OCI-LY1 (cell line): ENCODE measurements at regions not wholly inside any gene's neighbourhood (a gene's known extent, or its start where the extent isn't known, plus 50 kb on each side); places are given as distances from the start of the nearest gene placed in this dataset.
"Not testable (repeated sequence)": the region's sequence is repeated elsewhere in the genome, so short reads cannot be mapped to it uniquely, and the experiment has no call there.

Source experiments
- EZH2 ChIP-seq: fragments of 200-600 bp; sonication (generic), shearing (Covaris generic); IDR thresholded peaks from 2 replicates; pipeline ENCODE4 v1.8.0; 2017; ENCODE audit warnings: borderline replicate concordance, mixed run types, mild to moderate bottlenecking, antibody characterized with exemption, low read length, moderate library complexity, mixed read lengths
- TF ChIP-seq, protein P1 (sequence below): fragments of 200-600 bp; sonication (generic), shearing (Covaris generic); IDR thresholded peaks from 2 replicates; pipeline ENCODE4 v1.5.1; 2017; ENCODE audit warnings: mild to moderate bottlenecking, antibody characterized with exemption, low read length, moderate library complexity, mixed read lengths

GRCh38 chrY:16638743-16639142, 1241.3 kb downstream of the CDY2B start:
- TF ChIP-seq, protein P1, sequence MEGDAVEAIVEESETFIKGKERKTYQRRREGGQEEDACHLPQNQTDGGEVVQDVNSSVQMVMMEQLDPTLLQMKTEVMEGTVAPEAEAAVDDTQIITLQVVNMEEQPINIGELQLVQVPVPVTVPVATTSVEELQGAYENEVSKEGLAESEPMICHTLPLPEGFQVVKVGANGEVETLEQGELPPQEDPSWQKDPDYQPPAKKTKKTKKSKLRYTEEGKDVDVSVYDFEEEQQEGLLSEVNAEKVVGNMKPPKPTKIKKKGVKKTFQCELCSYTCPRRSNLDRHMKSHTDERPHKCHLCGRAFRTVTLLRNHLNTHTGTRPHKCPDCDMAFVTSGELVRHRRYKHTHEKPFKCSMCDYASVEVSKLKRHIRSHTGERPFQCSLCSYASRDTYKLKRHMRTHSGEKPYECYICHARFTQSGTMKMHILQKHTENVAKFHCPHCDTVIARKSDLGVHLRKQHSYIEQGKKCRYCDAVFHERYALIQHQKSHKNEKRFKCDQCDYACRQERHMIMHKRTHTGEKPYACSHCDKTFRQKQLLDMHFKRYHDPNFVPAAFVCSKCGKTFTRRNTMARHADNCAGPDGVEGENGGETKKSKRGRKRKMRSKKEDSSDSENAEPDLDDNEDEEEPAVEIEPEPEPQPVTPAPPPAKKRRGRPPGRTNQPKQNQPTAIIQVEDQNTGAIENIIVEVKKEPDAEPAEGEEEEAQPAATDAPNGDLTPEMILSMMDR = not testable (repeated sequence)
- TF ChIP-seq EZH2 = not testable (repeated sequence)
